ENCODE measurements at regions not wholly inside any gene's neighbourhood (a gene's known extent, or its start where the extent isn't known, plus 50 kb on each side); places are given as distances from the start of the nearest gene placed in this dataset.

GRCh38 chr3:88668180-88668579, 439.2 kb upstream of the EPHA3 start:
- Histone ChIP-seq H3K4me2 (no peak overlapping the region), H3K9ac (no peak overlapping the region), H4K20me1 (ENCODE audit: insufficient read depth) (no peaks in the 10 kb centered on the region), H3K27ac (no peak overlapping the region), H3K27me3 (ENCODE audit: insufficient read depth, low read depth) (no peaks in the 10 kb centered on the region), H3K36me3 (ENCODE audit: insufficient read depth) (no peaks in the 10 kb centered on the region), H3K79me2 (ENCODE audit: insufficient read depth, low read depth) (no peaks in the 10 kb centered on the region), H2AFZ (ENCODE audit: low read depth) (no peak overlapping the region), H3K4me1 (ENCODE audit: low read depth, poor library complexity, severe bottlenecking) (no peaks in the 10 kb centered on the region), H3K4me3 (IDR thresholded peaks at IDR 0.05; ENCODE audit: insufficient read depth, low read depth, low read length) (no peak overlapping the region)
- no peak for TF ChIP-seq CTCF (conservative IDR thresholded peaks at IDR 0.05; ENCODE audit: low read depth, low read length)

GRCh38 chr3:88671573-88671972, 435.8 kb upstream of the EPHA3 start:
- no peaks in the 10 kb centered on the region for H3K27me3 ChIP-seq (ENCODE audit: insufficient read depth, low read depth)
- H3K9ac ChIP-seq: no peak overlapping the region
- no peaks in the 10 kb centered on the region for H4K20me1 ChIP-seq (ENCODE audit: insufficient read depth)
- H3K4me3 ChIP-seq (IDR thresholded peaks at IDR 0.05; ENCODE audit: insufficient read depth, low read depth, low read length): no peak overlapping the region
- no peak for TF ChIP-seq CTCF (conservative IDR thresholded peaks at IDR 0.05; ENCODE audit: low read depth, low read length)
- H3K36me3 ChIP-seq (ENCODE audit: insufficient read depth): no peaks in the 10 kb centered on the region
- no peak overlapping the region for H3K27ac ChIP-seq
- no peak overlapping the region for H3K4me2 ChIP-seq
- H2AFZ ChIP-seq (ENCODE audit: low read depth): no peak overlapping the region
- H3K79me2 ChIP-seq (ENCODE audit: insufficient read depth, low read depth): no peaks in the 10 kb centered on the region
- H3K4me1 ChIP-seq (ENCODE audit: low read depth, poor library complexity, severe bottlenecking): no peaks in the 10 kb centered on the region

- no peaks in the 10 kb centered on the region for H3K27me3 ChIP-seq (ENCODE audit: insufficient read depth, low read depth)
- H3K27ac ChIP-seq: no peak overlapping the region
- H4K20me1 ChIP-seq (ENCODE audit: insufficient read depth): no peaks in the 10 kb centered on the region
- no peak overlapping the region for H2AFZ ChIP-seq (ENCODE audit: low read depth)
- H3K36me3 ChIP-seq (ENCODE audit: insufficient read depth): no peaks in the 10 kb centered on the region
- no peak overlapping the region for H3K9ac ChIP-seq
- no peaks in the 10 kb centered on the region for H3K79me2 ChIP-seq (ENCODE audit: insufficient read depth, low read depth)
- H3K4me3 ChIP-seq (IDR thresholded peaks at IDR 0.05; ENCODE audit: insufficient read depth, low read depth, low read length): no peak overlapping the region
- H3K4me1 ChIP-seq (ENCODE audit: low read depth, poor library complexity, severe bottlenecking): no peaks in the 10 kb centered on the region
- no peak for TF ChIP-seq CTCF (conservative IDR thresholded peaks at IDR 0.05; ENCODE audit: low read depth, low read length)
- H3K4me2 ChIP-seq: no peak overlapping the region
Observed at GRCh38 chr3:88677298-88677697, 430.1 kb upstream of the EPHA3 start.

- H4K20me1 ChIP-seq (ENCODE audit: insufficient read depth): no peaks in the 10 kb centered on the region
- H3K27ac ChIP-seq: no peak overlapping the region
- H3K4me3 ChIP-seq (IDR thresholded peaks at IDR 0.05; ENCODE audit: insufficient read depth, low read depth, low read length): no peak overlapping the region
- TF ChIP-seq CTCF (conservative IDR thresholded peaks at IDR 0.05; ENCODE audit: low read depth, low read length): no peak
- no peaks in the 10 kb centered on the region for H3K27me3 ChIP-seq (ENCODE audit: insufficient read depth, low read depth)
- no peaks in the 10 kb centered on the region for H3K79me2 ChIP-seq (ENCODE audit: insufficient read depth, low read depth)
- no peaks in the 10 kb centered on the region for H3K36me3 ChIP-seq (ENCODE audit: insufficient read depth)
- H2AFZ ChIP-seq (ENCODE audit: low read depth): no peak overlapping the region
- H3K4me2 ChIP-seq: no peak overlapping the region
- no peak overlapping the region for H3K9ac ChIP-seq
- H3K4me1 ChIP-seq (ENCODE audit: low read depth, poor library complexity, severe bottlenecking): no peaks in the 10 kb centered on the region
Observed at GRCh38 chr3:88678747-88679146, 428.7 kb upstream of the EPHA3 start.

Measured in KMS-11 (cell line).